Cardiac muscle cell (in vitro differentiated cells and primary cell): ENCODE measurements at regions not wholly inside any gene's neighbourhood (a gene's known extent, or its start where the extent isn't known, plus 50 kb on each side); places are given as distances from the start of the nearest gene placed in this dataset.
A peak's percentile ranks its signal among the peaks of the same experiment; 100 is the strongest.
"Not testable (repeated sequence)": the region's sequence is repeated elsewhere in the genome, so short reads cannot be mapped to it uniquely, and the experiment has no call there.

Experiments
- DNase-seq, 2 donors: peaks; one replicate each; pipeline versions ENCODE4 v3.0.0 to v3.0.0-alpha.2; 2010 to 2017; ENCODE audit warnings: low read depth in 1 of 2, low spot score in 1 of 2
- H3K27ac ChIP-seq: fragments of 200-600 bp; sonication (generic); 2 replicates; pipeline ENCODE4 v1.5.1; 2016
- H3K27me3 ChIP-seq: fragments of 200-600 bp; sonication (generic); 2 replicates; pipeline ENCODE4 v1.6.0; 2016; ENCODE audit warnings: control low read depth
- H3K36me3 ChIP-seq: fragments of 200-600 bp; sonication (generic); 2 replicates; pipeline ENCODE4 v1.5.1; 2016; ENCODE audit warnings: control low read depth
- H3K4me1 ChIP-seq: fragments of 200-600 bp; sonication (generic); 2 replicates; pipeline ENCODE4 v1.8.1; 2017; ENCODE audit warnings: low read depth, mild to moderate bottlenecking, mixed run types
- H3K4me3 ChIP-seq: fragments of 200-600 bp; sonication (generic); 2 replicates; pipeline ENCODE4 v1.5.1; 2016; ENCODE audit warnings: mild to moderate bottlenecking
- H3K9me3 ChIP-seq: fragments of 200-600 bp; sonication (generic); 2 replicates; pipeline ENCODE4 v1.5.1; 2017; ENCODE audit warnings: low read depth, mild to moderate bottlenecking, control low read depth
- CTCF ChIP-seq: IDR thresholded peaks from 2 replicates; pipeline ENCODE4 v1.5.1; 2012; ENCODE audit warnings: low read depth, mild to moderate bottlenecking, low read length

- Histone ChIP-seq H3K27ac (no peak overlapping the region), H3K27me3 (no peaks in the 10 kb centered on the region), H3K4me1 (no peaks in the 10 kb centered on the region), H3K9me3 (no peaks in the 10 kb centered on the region), H3K4me3 (peak overlapping the region; percentile 5), H3K36me3 (no peaks in the 10 kb centered on the region)
- peak; percentile 52 to 81 for DNase-seq
- peak; percentile 79 for TF ChIP-seq CTCF
These were observed 59.8 kb upstream of the MORC3 start for GRCh38 chr21:36260030-36260787.

GRCh38 chr21:36260802-36261201, 59.2 kb upstream of the MORC3 start:
- no peak for TF ChIP-seq CTCF
- no peaks in the 10 kb centered on the region for H3K4me1 ChIP-seq
- no peaks in the 10 kb centered on the region for H3K36me3 ChIP-seq
- no peak for DNase-seq
- H3K27me3 ChIP-seq = no peaks in the 10 kb centered on the region
- H3K4me3 ChIP-seq = no peak overlapping the region
- H3K27ac ChIP-seq = no peak overlapping the region
- no peaks in the 10 kb centered on the region for H3K9me3 ChIP-seq

GRCh38 chr21:36261459-36261858, 58.5 kb upstream of the MORC3 start:
- Histone ChIP-seq H3K36me3 (no peaks in the 10 kb centered on the region), H3K9me3 (no peaks in the 10 kb centered on the region), H3K27ac (no peak overlapping the region), H3K4me1 (no peaks in the 10 kb centered on the region), H3K4me3 (no peak overlapping the region), H3K27me3 (no peaks in the 10 kb centered on the region)
- no peak for DNase-seq
- TF ChIP-seq CTCF = no peak

- no peak overlapping the region for H3K4me3 ChIP-seq
- H3K27me3 ChIP-seq = no peaks in the 10 kb centered on the region
- H3K27ac ChIP-seq = no peak overlapping the region
- no peaks in the 10 kb centered on the region for H3K36me3 ChIP-seq
- no peaks in the 10 kb centered on the region for H3K4me1 ChIP-seq
- no peak for TF ChIP-seq CTCF
- no peak for DNase-seq
- no peaks in the 10 kb centered on the region for H3K9me3 ChIP-seq
These were observed 56.2 kb upstream of the MORC3 start for GRCh38 chr21:36263797-36264196.

GRCh38 chr21:36265431-36265830, 54.6 kb upstream of the MORC3 start:
- Histone ChIP-seq H3K27ac (no peak overlapping the region), H3K27me3 (no peaks in the 10 kb centered on the region), H3K4me1 (peaks cover 9% of the 10 kb centered on the region), H3K36me3 (no peaks in the 10 kb centered on the region), H3K4me3 (no peak overlapping the region), H3K9me3 (no peaks in the 10 kb centered on the region)
- no peak for DNase-seq
- TF ChIP-seq CTCF = no peak

- DNase-seq, H3K4me3 ChIP-seq: not testable (repeated sequence)
These were observed 52.2 kb upstream of the MORC3 start for GRCh38 chr21:36267828-36268227.

GRCh38 chr21:36268264-36268663, 51.7 kb upstream of the MORC3 start:
- not testable (repeated sequence) for H3K27me3 ChIP-seq, DNase-seq, H3K36me3 ChIP-seq, H3K4me1 ChIP-seq, H3K4me3 ChIP-seq, H3K27ac ChIP-seq, H3K9me3 ChIP-seq

More at GRCh38 chr21:36267828-36268227, 52.2 kb upstream of the MORC3 start:
- not testable (repeated sequence) for H3K4me1 ChIP-seq, H3K27me3 ChIP-seq, H3K27ac ChIP-seq, H3K36me3 ChIP-seq, H3K9me3 ChIP-seq
